ENCODE measurements at regions not wholly inside any gene's neighbourhood (a gene's known extent, or its start where the extent isn't known, plus 50 kb on each side); places are given as distances from the start of the nearest gene placed in this dataset.

- TF ChIP-seq ZBTB7A (IDR thresholded peaks at IDR 0.05; ENCODE audit: low read depth) (no peak), YY1 (IDR thresholded peaks at IDR 0.05; ENCODE audit: low read depth) (no peak)
- TF ChIP-seq, protein P1, sequence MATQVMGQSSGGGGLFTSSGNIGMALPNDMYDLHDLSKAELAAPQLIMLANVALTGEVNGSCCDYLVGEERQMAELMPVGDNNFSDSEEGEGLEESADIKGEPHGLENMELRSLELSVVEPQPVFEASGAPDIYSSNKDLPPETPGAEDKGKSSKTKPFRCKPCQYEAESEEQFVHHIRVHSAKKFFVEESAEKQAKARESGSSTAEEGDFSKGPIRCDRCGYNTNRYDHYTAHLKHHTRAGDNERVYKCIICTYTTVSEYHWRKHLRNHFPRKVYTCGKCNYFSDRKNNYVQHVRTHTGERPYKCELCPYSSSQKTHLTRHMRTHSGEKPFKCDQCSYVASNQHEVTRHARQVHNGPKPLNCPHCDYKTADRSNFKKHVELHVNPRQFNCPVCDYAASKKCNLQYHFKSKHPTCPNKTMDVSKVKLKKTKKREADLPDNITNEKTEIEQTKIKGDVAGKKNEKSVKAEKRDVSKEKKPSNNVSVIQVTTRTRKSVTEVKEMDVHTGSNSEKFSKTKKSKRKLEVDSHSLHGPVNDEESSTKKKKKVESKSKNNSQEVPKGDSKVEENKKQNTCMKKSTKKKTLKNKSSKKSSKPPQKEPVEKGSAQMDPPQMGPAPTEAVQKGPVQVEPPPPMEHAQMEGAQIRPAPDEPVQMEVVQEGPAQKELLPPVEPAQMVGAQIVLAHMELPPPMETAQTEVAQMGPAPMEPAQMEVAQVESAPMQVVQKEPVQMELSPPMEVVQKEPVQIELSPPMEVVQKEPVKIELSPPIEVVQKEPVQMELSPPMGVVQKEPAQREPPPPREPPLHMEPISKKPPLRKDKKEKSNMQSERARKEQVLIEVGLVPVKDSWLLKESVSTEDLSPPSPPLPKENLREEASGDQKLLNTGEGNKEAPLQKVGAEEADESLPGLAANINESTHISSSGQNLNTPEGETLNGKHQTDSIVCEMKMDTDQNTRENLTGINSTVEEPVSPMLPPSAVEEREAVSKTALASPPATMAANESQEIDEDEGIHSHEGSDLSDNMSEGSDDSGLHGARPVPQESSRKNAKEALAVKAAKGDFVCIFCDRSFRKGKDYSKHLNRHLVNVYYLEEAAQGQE (IDR thresholded peaks at IDR 0.05; ENCODE audit: low read depth): no peak
Observed at GRCh38 chr1:245060684-245061374, 94.0 kb upstream of the KIF26B start.

- no peak for TF ChIP-seq ZBTB7A (IDR thresholded peaks at IDR 0.05; ENCODE audit: low read depth)
- TF ChIP-seq NFIC (IDR thresholded peaks at IDR 0.05): no peak
- TF ChIP-seq YY1 (IDR thresholded peaks at IDR 0.05; ENCODE audit: low read depth): no peak
- no peak for TF ChIP-seq TAF1 (IDR thresholded peaks at IDR 0.05; ENCODE audit: low read depth)
- TF ChIP-seq FOXM1 (IDR thresholded peaks at IDR 0.05; ENCODE audit: borderline replicate concordance, low read depth): no peak
- no peak for TF ChIP-seq TCF12 (IDR thresholded peaks at IDR 0.05; ENCODE audit: low read depth)
- TF ChIP-seq, protein P2, sequence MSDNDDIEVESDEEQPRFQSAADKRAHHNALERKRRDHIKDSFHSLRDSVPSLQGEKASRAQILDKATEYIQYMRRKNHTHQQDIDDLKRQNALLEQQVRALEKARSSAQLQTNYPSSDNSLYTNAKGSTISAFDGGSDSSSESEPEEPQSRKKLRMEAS (IDR thresholded peaks at IDR 0.05): no peak
- no peak for TF ChIP-seq RAD21 (IDR thresholded peaks at IDR 0.05; ENCODE audit: low read depth)
- TF ChIP-seq EGR1 (IDR thresholded peaks at IDR 0.05): no peak
- no peak for TF ChIP-seq USF1 (IDR thresholded peaks at IDR 0.05)
Observed at GRCh38 chr1:245059806-245060424, 94.9 kb upstream of the KIF26B start.

DNA sequence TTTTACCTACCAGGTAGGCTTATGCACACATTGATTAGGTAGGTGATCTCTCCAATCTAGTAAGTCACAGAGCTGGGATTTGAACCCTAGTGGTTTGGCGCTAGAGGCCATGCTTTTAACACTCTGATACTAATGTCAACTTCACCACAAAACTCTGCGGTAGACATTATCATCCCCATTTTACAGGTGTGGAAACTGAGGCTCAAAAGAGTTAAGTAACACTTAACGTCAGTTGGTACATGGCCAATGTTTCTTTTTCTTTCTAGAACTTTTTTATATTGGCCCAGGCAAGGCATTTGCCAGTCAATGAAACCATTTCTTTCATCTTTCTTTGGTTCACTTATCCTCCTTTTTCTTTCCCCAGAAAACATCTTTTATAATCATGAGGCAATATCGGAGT is 95.9 kb upstream of the KIF26B start:
- TF ChIP-seq EGR1 (IDR thresholded peaks at IDR 0.05): no peak
- TF ChIP-seq TAF1 (IDR thresholded peaks at IDR 0.05; ENCODE audit: low read depth): no peak
- TF ChIP-seq YY1 (IDR thresholded peaks at IDR 0.05; ENCODE audit: low read depth): no peak
- no peak for TF ChIP-seq ZBTB7A (IDR thresholded peaks at IDR 0.05; ENCODE audit: low read depth)
- no peak for TF ChIP-seq EP300 (IDR thresholded peaks at IDR 0.05; ENCODE audit: borderline replicate concordance)

- TF ChIP-seq TEAD4 (IDR thresholded peaks at IDR 0.05) (no peak), USF1 (IDR thresholded peaks at IDR 0.05) (no peak), RAD21 (IDR thresholded peaks at IDR 0.05; ENCODE audit: low read depth) (no peak), FOXM1 (IDR thresholded peaks at IDR 0.05; ENCODE audit: borderline replicate concordance, low read depth) (no peak)
- TF ChIP-seq, protein P2 (IDR thresholded peaks at IDR 0.05): no peak
Observed at GRCh38 chr1:245058436-245058835, 96.3 kb upstream of the KIF26B start.

DNA sequence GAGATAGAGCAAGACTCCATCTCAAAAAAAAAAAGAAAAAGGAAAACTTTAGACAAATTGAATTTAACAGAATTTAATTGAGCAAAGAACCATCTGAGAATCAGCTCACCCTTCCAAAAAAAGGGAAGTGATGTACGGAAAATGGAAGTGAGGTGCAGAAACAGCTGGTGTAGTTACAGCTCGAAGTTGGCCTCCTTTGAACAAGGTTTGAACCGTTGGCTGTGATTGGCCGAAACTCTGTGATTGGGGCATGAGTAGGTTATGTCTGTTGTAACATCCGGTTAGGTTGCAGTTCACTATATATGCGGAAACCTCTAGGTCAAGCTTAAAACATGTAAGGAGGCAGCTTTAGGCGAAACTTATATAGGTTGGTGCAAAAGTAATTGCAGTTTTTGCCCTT is 97.9 kb upstream of the KIF26B start:
- TF ChIP-seq TAF1 (IDR thresholded peaks at IDR 0.05; ENCODE audit: low read depth) (no peak), FOXM1 (IDR thresholded peaks at IDR 0.05; ENCODE audit: borderline replicate concordance, low read depth) (no peak), TEAD4 (IDR thresholded peaks at IDR 0.05) (no peak), CEBPB (IDR thresholded peaks at IDR 0.05) (no peak), EGR1 (IDR thresholded peaks at IDR 0.05) (no peak), ZBTB7A (IDR thresholded peaks at IDR 0.05; ENCODE audit: low read depth) (no peak), USF1 (IDR thresholded peaks at IDR 0.05) (no peak)
- TF ChIP-seq, protein P2 (IDR thresholded peaks at IDR 0.05): no peak

- TF ChIP-seq FOXM1 (IDR thresholded peaks at IDR 0.05; ENCODE audit: borderline replicate concordance, low read depth) (no peak), EGR1 (IDR thresholded peaks at IDR 0.05) (no peak)
Observed at GRCh38 chr1:245055752-245056151, 99.0 kb upstream of the KIF26B start.

GRCh38 chr1:245054507-245055270 is 100.1 kb upstream of the KIF26B start:
- TF ChIP-seq NFIC (IDR thresholded peaks at IDR 0.05) (no peak), USF1 (IDR thresholded peaks at IDR 0.05) (no peak), TEAD4 (IDR thresholded peaks at IDR 0.05) (no peak), EP300 (IDR thresholded peaks at IDR 0.05; ENCODE audit: borderline replicate concordance) (no peak), TCF12 (IDR thresholded peaks at IDR 0.05; ENCODE audit: low read depth) (no peak), EGR1 (IDR thresholded peaks at IDR 0.05) (no peak), FOXM1 (IDR thresholded peaks at IDR 0.05; ENCODE audit: borderline replicate concordance, low read depth) (no peak), YY1 (IDR thresholded peaks at IDR 0.05; ENCODE audit: low read depth) (no peak), RAD21 (IDR thresholded peaks at IDR 0.05; ENCODE audit: low read depth) (no peak), CREB1 (IDR thresholded peaks at IDR 0.05; ENCODE audit: low read depth) (no peak), ZBTB7A (IDR thresholded peaks at IDR 0.05; ENCODE audit: low read depth) (no peak), TAF1 (IDR thresholded peaks at IDR 0.05; ENCODE audit: low read depth) (no peak), CEBPB (IDR thresholded peaks at IDR 0.05) (no peak)
- TF ChIP-seq, protein P2 (IDR thresholded peaks at IDR 0.05): no peak
- TF ChIP-seq, protein P1 (IDR thresholded peaks at IDR 0.05; ENCODE audit: low read depth): no peak

Data from Ishikawa (cell line).